Esophagus (tissue), 2 donors: ENCODE measurements at regions not wholly inside any gene's neighbourhood (a gene's known extent, or its start where the extent isn't known, plus 50 kb on each side); places are given as distances from the start of the nearest gene placed in this dataset.

Experiments used
- H3K27ac ChIP-seq, 2 donors: one replicate each; pipeline ENCODE4 v1.5.1; 2013; ENCODE audit warnings: low read depth in 2 of 2, mild to moderate bottlenecking in 2 of 2, inconsistent platforms in 1 of 2, low read length in 1 of 2, moderate library complexity in 1 of 2
- H3K27me3 ChIP-seq, 2 donors: one replicate each; pipeline ENCODE4 v1.6.1; 2013; ENCODE audit warnings: low read length in 2 of 2, control low read depth in 1 of 2, mild to moderate bottlenecking in 1 of 2; ENCODE audit not compliant: insufficient read depth in 2 of 2, control insufficient read depth in 1 of 2
- H3K36me3 ChIP-seq, 2 donors: one replicate each; pipeline ENCODE4 v1.6.1; 2013; ENCODE audit warnings: low read length in 1 of 2; ENCODE audit not compliant: control insufficient read depth in 2 of 2, insufficient read depth in 2 of 2
- H3K4me1 ChIP-seq, 2 donors: one replicate each; pipeline ENCODE4 v1.6.1; 2013; ENCODE audit warnings: low read length in 1 of 2; ENCODE audit not compliant: control insufficient read depth in 2 of 2, insufficient read depth in 2 of 2
- H3K4me3 ChIP-seq, 2 donors: one replicate each; pipeline ENCODE4 v1.5.1; 2013; ENCODE audit warnings: low read length in 2 of 2, mild to moderate bottlenecking in 2 of 2, low read depth in 1 of 2, moderate library complexity in 1 of 2
- H3K9me3 ChIP-seq, 2 donors: one replicate each; pipeline ENCODE4 v1.6.1; 2013; ENCODE audit warnings: mild to moderate bottlenecking in 2 of 2, low read depth in 1 of 2, low read length in 1 of 2, moderate library complexity in 1 of 2; ENCODE audit not compliant: control insufficient read depth in 2 of 2, insufficient read depth in 1 of 2
- WGBS, 2 donors: extraction: QIAGEN DNeasy Blood & Tissue Kit; methylation state at CpG; one replicate each; pipeline ENCODE4 v1.1.7; 2013; 5-methylcytosine and 5-hydroxymethylcytosine counted together
- donor health status: healthy with polysubstance abuse.
- donor health status: Bipolar disorder and iron deficiency.

GRCh38 chr4:81919810-81920209 lies 448.1 kb upstream of the RASGEF1B start:
- Histone ChIP-seq H3K9me3 (no peaks in the 10 kb centered on the region), H3K27ac (no peak overlapping the region), H3K36me3 (no peaks in the 10 kb centered on the region), H3K27me3 (no peaks in the 10 kb centered on the region), H3K4me3 (no peak overlapping the region), H3K4me1 (no peaks in the 10 kb centered on the region)
- 94 to 100% methylated on average over 1 of the region's 1 CpG for WGBS, 2 donors

GRCh38 chr4:81919223-81919622 lies 447.5 kb upstream of the RASGEF1B start:
- Histone ChIP-seq H3K27me3 (no peaks in the 10 kb centered on the region), H3K4me1 (no peaks in the 10 kb centered on the region), H3K36me3 (no peaks in the 10 kb centered on the region), H3K27ac (no peak overlapping the region), H3K9me3 (no peaks in the 10 kb centered on the region), H3K4me3 (no peak overlapping the region)
- 70 to 78% methylated on average over 4 of the region's 4 CpGs for WGBS, 2 donors

- no peaks in the 10 kb centered on the region for H3K9me3 ChIP-seq
- no peaks in the 10 kb centered on the region for H3K27me3 ChIP-seq
- H3K36me3 ChIP-seq = no peaks in the 10 kb centered on the region
- H3K4me1 ChIP-seq = no peaks in the 10 kb centered on the region
- H3K27ac ChIP-seq = no peak overlapping the region
- no peak overlapping the region for H3K4me3 ChIP-seq
- WGBS, 2 donors = 51 to 71% methylated on average over 2 of the region's 2 CpGs
Observed at GRCh38 chr4:81915430-81915829, 443.7 kb upstream of the RASGEF1B start.

GRCh38 chr4:81914623-81915022 lies 442.9 kb upstream of the RASGEF1B start:
- Histone ChIP-seq H3K27me3 (no peaks in the 10 kb centered on the region), H3K4me1 (no peaks in the 10 kb centered on the region), H3K4me3 (no peak overlapping the region), H3K27ac (no peak overlapping the region), H3K36me3 (no peaks in the 10 kb centered on the region), H3K9me3 (no peaks in the 10 kb centered on the region)

- no peaks in the 10 kb centered on the region for H3K9me3 ChIP-seq
- H3K4me3 ChIP-seq = no peak overlapping the region
- H3K27ac ChIP-seq = no peak overlapping the region
- no peaks in the 10 kb centered on the region for H3K27me3 ChIP-seq
- H3K36me3 ChIP-seq = no peaks in the 10 kb centered on the region
- WGBS, 2 donors = 25 to 31% methylated on average over 12 of the region's 12 CpGs
- H3K4me1 ChIP-seq = no peaks in the 10 kb centered on the region
Observed at GRCh38 chr4:81913427-81913879, 441.7 kb upstream of the RASGEF1B start.

GRCh38 chr4:81912376-81913030 lies 440.8 kb upstream of the RASGEF1B start:
- Histone ChIP-seq H3K4me3 (no peak overlapping the region), H3K4me1 (no peaks in the 10 kb centered on the region), H3K27me3 (no peaks in the 10 kb centered on the region), H3K36me3 (no peaks in the 10 kb centered on the region), H3K27ac (no peak overlapping the region), H3K9me3 (no peaks in the 10 kb centered on the region)
- WGBS, 2 donors = 31 to 52% methylated on average over 1 of the region's 1 CpG

GRCh38 chr4:81906905-81907304 lies 435.2 kb upstream of the RASGEF1B start:
- no peaks in the 10 kb centered on the region for H3K36me3 ChIP-seq
- no peaks in the 10 kb centered on the region for H3K4me1 ChIP-seq
- no peaks in the 10 kb centered on the region for H3K9me3 ChIP-seq
- no peak overlapping the region for H3K4me3 ChIP-seq
- 86 to 90% methylated on average over 1 of the region's 1 CpG for WGBS, 2 donors
- no peak overlapping the region for H3K27ac ChIP-seq
- H3K27me3 ChIP-seq = no peaks in the 10 kb centered on the region

GRCh38 chr4:81905971-81906370 lies 434.3 kb upstream of the RASGEF1B start:
- no peak overlapping the region for H3K4me3 ChIP-seq
- no peak overlapping the region for H3K27ac ChIP-seq
- H3K36me3 ChIP-seq = no peaks in the 10 kb centered on the region
- H3K4me1 ChIP-seq = no peaks in the 10 kb centered on the region
- 55 to 71% methylated on average over 2 of the region's 2 CpGs for WGBS, 2 donors
- H3K9me3 ChIP-seq = no peaks in the 10 kb centered on the region
- no peaks in the 10 kb centered on the region for H3K27me3 ChIP-seq

GRCh38 chr4:81904121-81904520 lies 432.4 kb upstream of the RASGEF1B start:
- Histone ChIP-seq H3K4me3 (no peak overlapping the region), H3K9me3 (no peaks in the 10 kb centered on the region), H3K27ac (no peak overlapping the region), H3K4me1 (no peaks in the 10 kb centered on the region), H3K27me3 (no peaks in the 10 kb centered on the region), H3K36me3 (no peaks in the 10 kb centered on the region)
- whole genome bisulfite sequencing, 2 donors = 95 to 97% methylated on average over 4 of the region's 4 CpGs

GRCh38 chr4:81903212-81903611 lies 431.5 kb upstream of the RASGEF1B start:
- Histone ChIP-seq H3K4me3 (no peak overlapping the region), H3K36me3 (no peaks in the 10 kb centered on the region), H3K27me3 (no peaks in the 10 kb centered on the region), H3K9me3 (no peaks in the 10 kb centered on the region), H3K4me1 (no peaks in the 10 kb centered on the region), H3K27ac (no peak overlapping the region)
- WGBS, 2 donors = 78 to 86% methylated on average over 2 of the region's 2 CpGs
